ENCODE measurements at regions not wholly inside any gene's neighbourhood (a gene's known extent, or its start where the extent isn't known, plus 50 kb on each side); places are given as distances from the start of the nearest gene placed in this dataset.

DNA sequence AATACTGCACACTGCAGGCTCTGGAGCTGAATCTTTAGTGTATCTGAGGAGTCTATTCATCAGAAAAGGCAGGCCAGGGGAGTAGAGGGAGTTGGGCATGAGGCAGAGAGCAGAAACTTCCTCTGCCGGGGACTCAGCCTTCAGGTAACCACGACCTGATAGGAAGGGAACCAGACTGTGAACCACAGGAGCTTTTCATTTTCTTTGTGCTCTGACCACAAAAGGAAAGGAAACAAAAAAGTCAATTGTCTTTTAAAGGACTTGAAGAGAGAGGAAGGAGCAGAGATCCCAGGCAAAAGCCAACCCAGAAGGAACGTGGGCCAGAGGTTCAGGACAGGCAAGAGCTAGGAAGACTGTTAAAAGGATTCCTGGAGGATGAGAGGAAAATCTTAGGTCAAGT is 573.3 kb downstream of the EPHB1 start:
- TF ChIP-seq, protein P1, sequence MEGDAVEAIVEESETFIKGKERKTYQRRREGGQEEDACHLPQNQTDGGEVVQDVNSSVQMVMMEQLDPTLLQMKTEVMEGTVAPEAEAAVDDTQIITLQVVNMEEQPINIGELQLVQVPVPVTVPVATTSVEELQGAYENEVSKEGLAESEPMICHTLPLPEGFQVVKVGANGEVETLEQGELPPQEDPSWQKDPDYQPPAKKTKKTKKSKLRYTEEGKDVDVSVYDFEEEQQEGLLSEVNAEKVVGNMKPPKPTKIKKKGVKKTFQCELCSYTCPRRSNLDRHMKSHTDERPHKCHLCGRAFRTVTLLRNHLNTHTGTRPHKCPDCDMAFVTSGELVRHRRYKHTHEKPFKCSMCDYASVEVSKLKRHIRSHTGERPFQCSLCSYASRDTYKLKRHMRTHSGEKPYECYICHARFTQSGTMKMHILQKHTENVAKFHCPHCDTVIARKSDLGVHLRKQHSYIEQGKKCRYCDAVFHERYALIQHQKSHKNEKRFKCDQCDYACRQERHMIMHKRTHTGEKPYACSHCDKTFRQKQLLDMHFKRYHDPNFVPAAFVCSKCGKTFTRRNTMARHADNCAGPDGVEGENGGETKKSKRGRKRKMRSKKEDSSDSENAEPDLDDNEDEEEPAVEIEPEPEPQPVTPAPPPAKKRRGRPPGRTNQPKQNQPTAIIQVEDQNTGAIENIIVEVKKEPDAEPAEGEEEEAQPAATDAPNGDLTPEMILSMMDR (IDR thresholded peaks at IDR 0.05; ENCODE audit: low read depth, low read length): no peak
- TF ChIP-seq EZH2phosphoT487 (IDR thresholded peaks at IDR 0.05; ENCODE audit: low read depth): no peak
